ENCODE measurements at regions not wholly inside any gene's neighbourhood (a gene's known extent, or its start where the extent isn't known, plus 50 kb on each side); places are given as distances from the start of the nearest gene placed in this dataset.

DNA sequence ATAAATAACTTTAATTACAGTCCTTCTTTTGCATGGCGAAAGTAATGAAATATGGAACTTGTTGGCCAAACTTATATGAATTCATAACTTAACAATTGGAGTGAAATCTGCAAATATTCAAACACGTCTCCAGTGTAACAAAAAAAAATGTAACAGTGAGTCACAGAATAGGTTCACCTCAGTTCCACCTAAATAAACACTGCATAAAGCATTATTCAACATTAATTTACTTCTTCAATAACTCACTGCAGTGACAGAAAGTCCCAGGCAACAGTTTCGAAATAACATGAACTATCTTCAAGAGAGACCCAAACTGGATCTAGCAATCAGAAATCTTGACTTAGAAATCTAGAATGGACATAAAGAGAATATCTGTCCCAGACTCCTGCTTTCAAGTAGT, 75.6 kb downstream of the GMNC start (continued):
- TF ChIP-seq PBX3 (IDR thresholded peaks at IDR 0.05; ENCODE audit: insufficient replicate concordance, low read depth, low read length): no peak

DNA sequence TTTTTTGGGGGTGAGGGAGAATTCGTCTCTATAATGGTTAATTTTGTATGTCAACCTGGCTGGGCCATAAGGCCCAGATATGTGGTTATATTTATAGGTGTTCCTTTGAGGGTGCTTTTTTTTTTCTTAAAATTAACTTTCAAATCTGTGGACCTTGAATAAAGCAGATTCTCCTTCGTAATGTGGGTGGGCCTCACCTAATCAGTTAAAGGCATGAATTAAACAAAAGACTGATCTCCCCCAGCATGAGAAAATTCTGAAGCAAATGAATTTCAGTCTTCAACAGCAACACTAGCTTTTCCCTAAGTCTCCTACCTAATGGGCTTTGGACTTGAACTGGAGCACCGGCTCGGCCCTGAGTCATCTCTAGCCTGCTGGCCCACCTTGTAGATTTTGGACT, 77.4 kb downstream of the GMNC start:
- FAIRE-seq: no peak
- H3K27me3 ChIP-seq (replicated peaks in 1 of 2; ENCODE audit: control insufficient read depth in 2 of 2, insufficient read depth in 2 of 2, low read length in 1 of 2): no peaks in the 10 kb centered on the region
- no peaks in the 10 kb centered on the region for H3K36me3 ChIP-seq (ENCODE audit: control insufficient read depth in 2 of 2, insufficient read depth in 2 of 2, low read length in 1 of 2)
- in situ Hi-C loops (cut with MboI): no loop called here
- no peak overlapping the region for H3K4me3 ChIP-seq
- ATAC-seq: no peak
- no TSS peak for BruUV-seq (replicated peaks)
- DNase-seq (ENCODE audit: low read depth, low spot score): no peak
- no peak overlapping the region for H3K9ac ChIP-seq (ENCODE audit: control insufficient read depth, insufficient read depth, low read length)
- H4K20me1 ChIP-seq (ENCODE audit: control insufficient read depth, insufficient read depth): no peaks in the 10 kb centered on the region
- ChIA-PET SMC1A (ENCODE audit: uncharacterized antibody, unreplicated experiment) (no interaction called here), POLR2A (no interaction called here), RAD21 (ENCODE audit: unreplicated experiment) (no interaction called here), CTCF (interaction anchor here (0.7 kb wide), 1 partner anchor 1095 kb away, joined by 3 read pairs; no protein-coding TSS in a partner anchor)
- no peak overlapping the region for H3K27ac ChIP-seq (ENCODE audit: control insufficient read depth, insufficient read depth)
- no peak overlapping the region for H3K4me2 ChIP-seq (ENCODE audit: control insufficient read depth, insufficient read depth)
- WGBS (ENCODE audit: insufficient coverage, insufficient replicate concordance, low lambda C conversion rate, missing lambda C conversion rate): 24% methylated on average over 4 of the region's 4 CpGs
- TF ChIP-seq PBX3 (IDR thresholded peaks at IDR 0.05; ENCODE audit: insufficient replicate concordance, low read depth, low read length): no peak
- no peak for TF ChIP-seq CREB1 (IDR thresholded peaks at IDR 0.05; ENCODE audit: low read depth)
- no peak for TF ChIP-seq CHD4 (IDR thresholded peaks at IDR 0.05)
- TF ChIP-seq NFIC (IDR thresholded peaks at IDR 0.05; ENCODE audit: low read depth, low read length): no peak
- no peaks in the 10 kb centered on the region for H3K79me2 ChIP-seq (ENCODE audit: control insufficient read depth, insufficient read depth, low read length)
- intact Hi-C loops (cut with micrococcal nuclease; ENCODE audit: unreplicated experiment): no loop called here
- no peaks in the 10 kb centered on the region for H3K4me1 ChIP-seq (ENCODE audit: control insufficient read depth, insufficient read depth, low read length)
- H3K9me3 ChIP-seq (replicated peaks; ENCODE audit: control insufficient read depth, insufficient read depth, low read length): no peaks in the 10 kb centered on the region
- H2AFZ ChIP-seq (ENCODE audit: control insufficient read depth, low read depth, low read length): no peak overlapping the region

Data from GM12878 (cell line).